ENCODE measurements at regions not wholly inside any gene's neighbourhood (a gene's known extent, or its start where the extent isn't known, plus 50 kb on each side); places are given as distances from the start of the nearest gene placed in this dataset.
"Not testable (repeated sequence)": the region's sequence is repeated elsewhere in the genome, so short reads cannot be mapped to it uniquely, and the experiment has no call there.

GRCh38 chr4:81777718-81778117 lies 306.0 kb upstream of the RASGEF1B start:
- H3K4me3 ChIP-seq (ENCODE audit: low read length); H3K9me3 ChIP-seq (replicated peaks; ENCODE audit: control insufficient read depth, low read depth, low read length); DNase-seq; H3K4me1 ChIP-seq (ENCODE audit: control insufficient read depth, insufficient read depth, low read length); H3K27me3 ChIP-seq (ENCODE audit: control insufficient read depth, insufficient read depth, low read length); H3K27ac ChIP-seq (ENCODE audit: low read length); H3K36me3 ChIP-seq (ENCODE audit: control insufficient read depth, insufficient read depth, low read length): not testable (repeated sequence)
- WGBS (ENCODE audit: insufficient coverage) = no CpG with 5 or more reads among the region's 3 CpGs

GRCh38 chr4:81776794-81777193 lies 305.1 kb upstream of the RASGEF1B start:
- no peaks in the 10 kb centered on the region for H3K27me3 ChIP-seq (ENCODE audit: control insufficient read depth, insufficient read depth, low read length)

DNA sequence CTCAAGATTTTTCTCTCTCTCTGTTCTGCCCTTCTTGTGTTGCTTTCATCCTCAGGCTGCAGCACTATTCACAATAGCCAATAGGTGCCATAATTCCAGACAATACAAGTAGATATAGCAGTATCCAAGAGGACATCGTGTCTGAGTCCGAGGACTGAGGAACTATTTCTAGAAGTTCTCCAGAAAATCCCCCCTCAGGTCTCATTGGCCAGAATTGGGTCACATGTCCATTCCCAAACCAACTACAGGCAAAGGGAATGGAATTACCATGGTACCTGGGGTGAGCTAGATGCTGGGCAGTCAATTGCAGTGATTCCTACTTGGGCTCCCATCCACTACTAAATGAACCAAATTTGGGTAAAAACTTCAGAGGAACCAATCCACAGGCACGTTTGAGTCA lies 301.9 kb upstream of the RASGEF1B start:
- WGBS (ENCODE audit: insufficient coverage) = no CpG with 5 or more reads among the region's 3 CpGs
- no peak for DNase-seq

More at GRCh38 chr4:81776794-81777193, 305.1 kb upstream of the RASGEF1B start:
- Histone ChIP-seq H3K27ac (ENCODE audit: low read length) (no peak overlapping the region), H3K9me3 (replicated peaks; ENCODE audit: control insufficient read depth, low read depth, low read length) (no peaks in the 10 kb centered on the region), H3K4me1 (ENCODE audit: control insufficient read depth, insufficient read depth, low read length) (no peaks in the 10 kb centered on the region), H3K4me3 (ENCODE audit: low read length) (no peak overlapping the region), H3K36me3 (ENCODE audit: control insufficient read depth, insufficient read depth, low read length) (no peaks in the 10 kb centered on the region)
- DNase-seq = no peak

GRCh38 chr4:81771721-81772120 lies 300.0 kb upstream of the RASGEF1B start:
- Histone ChIP-seq H3K27ac (ENCODE audit: low read length) (no peak overlapping the region), H3K4me1 (ENCODE audit: control insufficient read depth, insufficient read depth, low read length) (no peaks in the 10 kb centered on the region), H3K9me3 (replicated peaks; ENCODE audit: control insufficient read depth, low read depth, low read length) (no peaks in the 10 kb centered on the region), H3K27me3 (ENCODE audit: control insufficient read depth, insufficient read depth, low read length) (no peaks in the 10 kb centered on the region), H3K36me3 (ENCODE audit: control insufficient read depth, insufficient read depth, low read length) (no peaks in the 10 kb centered on the region), H3K4me3 (ENCODE audit: low read length) (no peak overlapping the region)
- no peak for DNase-seq
- no CpG with 5 or more reads among the region's 1 CpG for WGBS (ENCODE audit: insufficient coverage)

More for the DNA sequence above, 301.9 kb upstream of the RASGEF1B start:
- no peaks in the 10 kb centered on the region for H3K36me3 ChIP-seq (ENCODE audit: control insufficient read depth, insufficient read depth, low read length)
- no peaks in the 10 kb centered on the region for H3K27me3 ChIP-seq (ENCODE audit: control insufficient read depth, insufficient read depth, low read length)
- no peak overlapping the region for H3K4me3 ChIP-seq (ENCODE audit: low read length)
- no peak overlapping the region for H3K27ac ChIP-seq (ENCODE audit: low read length)
- no peaks in the 10 kb centered on the region for H3K4me1 ChIP-seq (ENCODE audit: control insufficient read depth, insufficient read depth, low read length)
- H3K9me3 ChIP-seq (replicated peaks; ENCODE audit: control insufficient read depth, low read depth, low read length) = no peaks in the 10 kb centered on the region

- no peak for DNase-seq
- H3K4me1 ChIP-seq (ENCODE audit: control insufficient read depth, insufficient read depth, low read length) = no peaks in the 10 kb centered on the region
- H3K9me3 ChIP-seq (replicated peaks; ENCODE audit: control insufficient read depth, low read depth, low read length) = no peaks in the 10 kb centered on the region
- no peak overlapping the region for H3K4me3 ChIP-seq (ENCODE audit: low read length)
- WGBS (ENCODE audit: insufficient coverage) = 70% methylated on average over 2 of the region's 2 CpGs
- no peak overlapping the region for H3K27ac ChIP-seq (ENCODE audit: low read length)
- no peaks in the 10 kb centered on the region for H3K27me3 ChIP-seq (ENCODE audit: control insufficient read depth, insufficient read depth, low read length)
- no peaks in the 10 kb centered on the region for H3K36me3 ChIP-seq (ENCODE audit: control insufficient read depth, insufficient read depth, low read length)
Measured at GRCh38 chr4:81769244-81769643, 297.5 kb upstream of the RASGEF1B start.

DNA sequence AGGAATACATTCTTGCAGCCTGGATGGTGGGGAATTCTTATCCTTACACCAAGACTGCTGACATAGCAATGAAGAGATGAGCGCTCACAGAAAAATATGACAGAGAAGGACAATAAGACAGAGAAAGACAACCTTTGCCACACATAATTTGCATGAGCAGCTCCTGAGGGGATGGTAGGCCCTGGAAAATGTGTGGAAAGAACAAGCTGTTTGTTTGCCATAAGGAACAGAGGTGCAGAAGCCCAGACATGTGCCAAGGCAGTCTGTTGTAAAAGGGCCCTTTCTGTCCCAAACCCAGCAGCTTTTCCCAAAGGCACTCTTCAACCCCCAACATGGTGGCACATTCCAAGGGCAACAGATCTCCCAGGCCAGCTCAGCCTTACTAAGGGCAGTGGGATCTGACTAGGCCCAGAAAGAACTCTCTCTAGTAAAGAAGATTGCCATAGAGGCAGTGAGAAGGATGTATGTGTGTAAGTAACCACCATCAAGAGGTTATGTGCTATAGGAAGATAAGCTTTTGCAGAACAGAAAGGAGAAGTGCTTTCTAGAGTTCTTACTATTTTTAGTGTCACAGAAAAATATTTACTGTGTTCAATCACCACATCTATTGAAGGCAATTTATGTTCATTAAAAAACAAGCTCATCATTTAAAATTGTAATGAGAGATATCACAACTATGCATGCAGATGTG lies 287.0 kb upstream of the RASGEF1B start:
- no peak overlapping the region for H3K4me3 ChIP-seq (ENCODE audit: low read length)
- H3K4me1 ChIP-seq (ENCODE audit: control insufficient read depth, insufficient read depth, low read length) = no peaks in the 10 kb centered on the region
- no peak for DNase-seq
- no peak overlapping the region for H3K27ac ChIP-seq (ENCODE audit: low read length)
- WGBS (ENCODE audit: insufficient coverage) = no CpG with 5 or more reads among the region's 1 CpG
- H3K27me3 ChIP-seq (ENCODE audit: control insufficient read depth, insufficient read depth, low read length) = no peaks in the 10 kb centered on the region
- no peaks in the 10 kb centered on the region for H3K36me3 ChIP-seq (ENCODE audit: control insufficient read depth, insufficient read depth, low read length)
- H3K9me3 ChIP-seq (replicated peaks; ENCODE audit: control insufficient read depth, low read depth, low read length) = no peaks in the 10 kb centered on the region

DNA sequence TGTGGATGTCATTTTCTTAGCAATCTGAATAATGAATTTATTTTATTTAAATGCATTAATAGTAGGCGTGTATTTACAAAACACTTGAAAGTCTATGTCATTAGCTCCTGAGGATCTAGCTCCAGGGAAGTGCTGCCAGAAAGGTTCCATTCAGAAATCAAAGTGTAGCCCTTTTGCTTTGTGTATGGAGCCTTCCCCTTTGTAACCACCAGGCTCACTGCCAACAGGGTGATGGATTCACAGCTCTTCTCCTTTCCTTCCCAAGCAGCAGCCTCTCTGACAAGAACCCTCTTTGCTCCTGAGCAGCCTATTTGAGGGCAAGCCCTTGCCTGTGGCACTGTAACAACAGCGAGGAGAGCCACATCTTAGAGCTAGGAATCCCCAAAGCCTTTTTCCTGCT lies 286.0 kb upstream of the RASGEF1B start:
- Histone ChIP-seq H3K27me3 (ENCODE audit: control insufficient read depth, insufficient read depth, low read length) (no peaks in the 10 kb centered on the region), H3K4me3 (ENCODE audit: low read length) (no peak overlapping the region), H3K9me3 (replicated peaks; ENCODE audit: control insufficient read depth, low read depth, low read length) (no peaks in the 10 kb centered on the region), H3K4me1 (ENCODE audit: control insufficient read depth, insufficient read depth, low read length) (no peaks in the 10 kb centered on the region), H3K36me3 (ENCODE audit: control insufficient read depth, insufficient read depth, low read length) (no peaks in the 10 kb centered on the region), H3K27ac (ENCODE audit: low read length) (no peak overlapping the region)
- peak; percentile 38 for DNase-seq
- 80% methylated on average over 1 of the region's 2 CpGs for WGBS (ENCODE audit: insufficient coverage)

DNA sequence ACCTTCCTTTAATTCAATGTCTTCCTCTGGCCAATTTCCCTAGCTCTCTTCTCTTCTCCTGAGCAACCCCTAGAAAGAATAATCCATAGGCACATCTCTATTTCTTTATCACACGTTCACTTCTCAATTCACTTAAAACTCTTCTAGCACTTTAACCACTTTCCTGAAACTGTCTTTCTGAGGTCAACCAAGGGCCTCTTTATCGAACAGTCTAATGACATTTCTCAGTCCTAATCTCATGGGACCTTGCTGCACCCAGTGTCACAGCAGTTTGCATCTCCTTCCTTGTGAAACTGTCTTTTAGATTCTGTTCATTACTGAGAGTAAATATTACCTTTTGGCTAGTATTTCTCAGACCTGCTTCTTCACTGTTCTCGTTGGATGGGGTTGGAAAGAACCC lies 285.3 kb upstream of the RASGEF1B start:
- 62% methylated on average over 1 of the region's 3 CpGs for WGBS (ENCODE audit: insufficient coverage)
- no peaks in the 10 kb centered on the region for H3K4me1 ChIP-seq (ENCODE audit: control insufficient read depth, insufficient read depth, low read length)
- H3K9me3 ChIP-seq (replicated peaks; ENCODE audit: control insufficient read depth, low read depth, low read length) = no peaks in the 10 kb centered on the region
- no peak overlapping the region for H3K4me3 ChIP-seq (ENCODE audit: low read length)
- no peak for DNase-seq
- no peaks in the 10 kb centered on the region for H3K36me3 ChIP-seq (ENCODE audit: control insufficient read depth, insufficient read depth, low read length)
- no peaks in the 10 kb centered on the region for H3K27me3 ChIP-seq (ENCODE audit: control insufficient read depth, insufficient read depth, low read length)
- no peak overlapping the region for H3K27ac ChIP-seq (ENCODE audit: low read length)

DNA sequence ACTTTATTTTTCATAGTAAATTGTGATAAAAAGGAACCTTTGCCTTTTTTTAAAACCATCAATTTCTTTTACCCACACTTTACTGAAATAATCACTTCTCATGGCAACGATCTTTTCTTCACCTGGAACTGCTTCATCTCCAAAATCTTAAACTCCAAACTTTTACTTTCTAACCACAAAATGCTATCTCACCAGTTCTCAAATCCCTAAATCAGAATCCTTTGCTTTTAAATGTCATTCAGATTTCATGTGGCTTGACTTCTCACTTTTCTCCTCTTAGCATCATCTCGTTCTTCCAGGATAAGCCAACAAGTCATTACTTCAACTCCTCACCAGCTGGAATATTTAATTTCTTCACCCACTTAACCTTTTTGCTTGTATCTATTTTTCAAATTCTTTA lies 284.3 kb upstream of the RASGEF1B start:
- no peak for DNase-seq
- no peaks in the 10 kb centered on the region for H3K36me3 ChIP-seq (ENCODE audit: control insufficient read depth, insufficient read depth, low read length)
- no peak overlapping the region for H3K27ac ChIP-seq (ENCODE audit: low read length)
- no peaks in the 10 kb centered on the region for H3K4me1 ChIP-seq (ENCODE audit: control insufficient read depth, insufficient read depth, low read length)
- WGBS (ENCODE audit: insufficient coverage) = 42% methylated on average over 2 of the region's 2 CpGs
- H3K27me3 ChIP-seq (ENCODE audit: control insufficient read depth, insufficient read depth, low read length) = no peaks in the 10 kb centered on the region
- H3K9me3 ChIP-seq (replicated peaks; ENCODE audit: control insufficient read depth, low read depth, low read length) = no peaks in the 10 kb centered on the region
- H3K4me3 ChIP-seq (ENCODE audit: low read length) = no peak overlapping the region

DNA sequence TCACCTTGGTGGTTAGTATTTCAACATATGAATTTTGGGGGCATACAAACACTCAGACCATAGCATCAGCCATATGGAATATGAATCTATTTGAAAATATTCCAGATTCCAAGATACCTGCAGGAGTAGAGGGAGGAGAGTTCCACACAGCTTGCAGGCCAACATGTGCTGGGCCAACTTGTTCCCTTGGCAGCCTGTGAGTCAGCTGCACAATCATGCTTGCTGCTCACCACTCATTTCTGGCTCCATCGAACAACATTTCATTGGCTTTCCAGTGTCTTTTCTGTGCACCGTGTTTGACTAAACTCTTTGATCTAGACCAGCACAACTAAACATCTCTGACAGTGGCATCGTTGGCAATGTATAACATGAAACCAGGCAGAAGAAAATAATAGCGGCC lies 282.5 kb upstream of the RASGEF1B start:
- no peaks in the 10 kb centered on the region for H3K27me3 ChIP-seq (ENCODE audit: control insufficient read depth, insufficient read depth, low read length)
- DNase-seq = no peak
- WGBS (ENCODE audit: insufficient coverage) = 56% methylated on average over 4 of the region's 4 CpGs
- H3K36me3 ChIP-seq (ENCODE audit: control insufficient read depth, insufficient read depth, low read length) = no peaks in the 10 kb centered on the region
- no peak overlapping the region for H3K4me3 ChIP-seq (ENCODE audit: low read length)
- H3K4me1 ChIP-seq (ENCODE audit: control insufficient read depth, insufficient read depth, low read length) = no peaks in the 10 kb centered on the region
- H3K9me3 ChIP-seq (replicated peaks; ENCODE audit: control insufficient read depth, low read depth, low read length) = no peaks in the 10 kb centered on the region
- H3K27ac ChIP-seq (ENCODE audit: low read length) = no peak overlapping the region
